GM13976 (cell line): ENCODE measurements at regions not wholly inside any gene's neighbourhood (a gene's known extent, or its start where the extent isn't known, plus 50 kb on each side); places are given as distances from the start of the nearest gene placed in this dataset.

ENCODE experiments used
- DNase-seq: peaks from one replicate; pipeline ENCODE4 v3.0.0; 2012; ENCODE audit warnings: low spot score
- in situ Hi-C: fragments of 300-500 bp; cut with MboI; formaldehyde crosslinking; loops from one replicate; pipeline ENCODE4 v1.12.0; 2022; ENCODE audit warnings: low sequenced_read_pairs, mixed read lengths, inconsistent platforms; ENCODE audit not compliant: unreplicated experiment
- TF ChIP-seq, protein P1 (sequence below): IDR thresholded peaks from 2 replicates; pipeline ENCODE4 v1.5.1; 2012; ENCODE audit warnings: borderline replicate concordance, mild to moderate bottlenecking; ENCODE audit not compliant: insufficient read depth; ENCODE audit errors: extremely low read depth, missing control alignments, control extremely low read depth

DNA sequence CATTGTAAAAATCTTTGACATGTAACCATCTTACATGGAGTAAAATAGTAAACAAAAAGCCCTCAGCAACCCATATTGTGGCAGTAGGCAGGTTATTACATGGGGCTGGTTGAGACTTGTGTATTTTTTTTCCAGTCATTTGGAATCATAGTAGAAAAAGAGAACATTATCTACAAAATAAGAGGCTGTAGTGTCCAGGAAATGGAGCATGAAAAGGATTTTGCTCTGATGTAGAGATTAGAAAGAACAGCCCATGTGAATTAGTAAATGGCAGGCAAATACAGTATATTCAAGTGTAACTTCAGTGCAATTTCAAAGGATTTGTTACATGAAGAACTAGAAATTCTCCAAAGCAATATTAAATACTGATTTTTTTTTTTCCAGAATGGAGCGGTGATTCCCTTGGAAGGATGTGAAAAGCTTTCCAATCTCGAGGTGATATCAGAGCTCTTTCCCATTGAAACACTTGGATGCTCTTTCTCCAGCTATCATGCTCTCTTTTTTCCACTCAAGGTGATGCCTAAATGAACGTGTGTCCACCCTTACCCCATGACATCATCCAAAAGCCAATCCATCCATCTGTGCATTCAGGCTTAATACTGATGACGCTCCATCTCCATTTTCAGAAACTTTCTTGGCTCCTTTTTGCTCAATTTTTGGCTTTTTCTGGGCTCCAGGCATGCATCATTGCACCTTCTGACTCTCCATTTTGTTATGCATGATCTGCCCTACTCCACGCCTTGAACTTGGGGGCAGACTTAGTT, 1034.7 kb downstream of the TYW1 start:
- in situ Hi-C loops, result no loop called here
- TF ChIP-seq, protein P1, sequence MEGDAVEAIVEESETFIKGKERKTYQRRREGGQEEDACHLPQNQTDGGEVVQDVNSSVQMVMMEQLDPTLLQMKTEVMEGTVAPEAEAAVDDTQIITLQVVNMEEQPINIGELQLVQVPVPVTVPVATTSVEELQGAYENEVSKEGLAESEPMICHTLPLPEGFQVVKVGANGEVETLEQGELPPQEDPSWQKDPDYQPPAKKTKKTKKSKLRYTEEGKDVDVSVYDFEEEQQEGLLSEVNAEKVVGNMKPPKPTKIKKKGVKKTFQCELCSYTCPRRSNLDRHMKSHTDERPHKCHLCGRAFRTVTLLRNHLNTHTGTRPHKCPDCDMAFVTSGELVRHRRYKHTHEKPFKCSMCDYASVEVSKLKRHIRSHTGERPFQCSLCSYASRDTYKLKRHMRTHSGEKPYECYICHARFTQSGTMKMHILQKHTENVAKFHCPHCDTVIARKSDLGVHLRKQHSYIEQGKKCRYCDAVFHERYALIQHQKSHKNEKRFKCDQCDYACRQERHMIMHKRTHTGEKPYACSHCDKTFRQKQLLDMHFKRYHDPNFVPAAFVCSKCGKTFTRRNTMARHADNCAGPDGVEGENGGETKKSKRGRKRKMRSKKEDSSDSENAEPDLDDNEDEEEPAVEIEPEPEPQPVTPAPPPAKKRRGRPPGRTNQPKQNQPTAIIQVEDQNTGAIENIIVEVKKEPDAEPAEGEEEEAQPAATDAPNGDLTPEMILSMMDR, result no peak
- no peak for DNase-seq

DNA sequence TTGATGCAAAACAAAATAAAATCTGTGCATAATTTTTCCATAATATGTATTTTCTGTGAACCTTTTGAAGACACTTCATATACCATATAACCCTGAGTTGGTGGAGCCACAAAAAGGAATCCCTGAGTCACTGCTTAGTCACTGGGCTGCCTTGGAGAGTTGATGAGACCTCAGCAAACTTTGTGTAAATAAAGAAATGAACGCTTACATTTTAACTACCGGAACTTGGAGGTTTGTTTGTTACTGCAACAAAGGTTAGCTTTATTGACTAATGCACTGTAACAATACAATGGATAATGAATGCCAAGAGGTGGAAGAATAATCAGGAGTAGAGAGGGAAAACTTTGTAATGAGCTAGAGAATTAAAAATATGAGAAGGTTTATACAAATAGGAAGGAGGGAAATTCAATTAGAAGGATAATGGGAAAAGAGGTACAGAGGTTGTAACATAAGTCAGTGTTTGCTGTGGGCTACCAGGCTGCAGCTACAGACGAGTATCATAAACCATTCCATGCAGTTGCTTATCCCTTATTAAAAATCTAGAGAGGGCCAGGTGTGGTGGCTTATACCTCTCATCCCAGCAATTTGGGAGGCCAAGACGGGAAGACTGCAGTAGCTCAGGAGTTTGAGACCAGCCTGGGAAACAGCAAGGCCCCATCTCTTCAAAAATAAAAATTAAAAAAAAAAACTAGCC, 1042.1 kb downstream of the TYW1 start:
- TF ChIP-seq, protein P1, result no peak
- in situ Hi-C loops, result no loop called here
- DNase-seq, result no peak

DNA sequence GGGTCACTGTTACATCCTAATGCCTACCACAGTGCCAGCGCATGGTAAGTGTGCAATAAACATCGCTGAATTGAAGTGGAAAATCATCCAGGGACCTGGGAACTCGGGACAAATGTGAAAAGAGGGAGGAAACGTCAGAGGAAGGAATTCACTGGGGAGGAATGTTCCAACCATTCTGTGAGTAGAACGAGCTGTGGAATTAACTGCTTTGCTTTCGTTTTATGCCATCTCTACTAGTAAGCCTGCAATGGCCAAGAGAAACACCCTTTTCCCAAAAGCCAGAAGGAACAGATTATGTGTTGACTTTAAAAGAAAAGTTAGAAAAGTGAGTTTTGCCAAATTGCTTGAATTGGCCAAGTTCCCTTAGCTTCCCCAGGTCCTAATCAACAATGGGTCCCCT, 1044.9 kb downstream of the TYW1 start:
- in situ Hi-C loops, result no loop called here
- TF ChIP-seq, protein P1, result no peak
- DNase-seq, result no peak

DNA sequence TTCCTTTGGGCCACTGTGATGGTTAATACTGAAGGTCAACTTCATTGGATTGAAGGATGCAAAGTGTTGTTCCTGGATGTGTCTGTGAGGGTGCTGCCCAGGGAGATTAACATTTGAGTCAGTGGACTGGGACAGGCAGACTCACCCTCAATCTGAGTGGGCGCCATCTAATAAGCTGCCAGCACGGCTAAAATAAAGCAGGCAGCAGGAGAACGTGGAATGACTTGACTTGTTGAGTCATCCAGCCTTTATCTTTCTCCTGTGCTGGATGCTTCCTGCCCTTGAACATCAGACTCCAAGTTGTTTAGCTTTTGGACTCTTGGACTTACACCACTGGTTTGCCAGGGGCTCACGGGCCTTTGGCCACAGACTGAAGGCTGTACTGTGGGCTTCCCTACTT, 1046.9 kb downstream of the TYW1 start:
- no peak for DNase-seq
- in situ Hi-C loops, result no loop called here
- TF ChIP-seq, protein P1, result no peak

DNA sequence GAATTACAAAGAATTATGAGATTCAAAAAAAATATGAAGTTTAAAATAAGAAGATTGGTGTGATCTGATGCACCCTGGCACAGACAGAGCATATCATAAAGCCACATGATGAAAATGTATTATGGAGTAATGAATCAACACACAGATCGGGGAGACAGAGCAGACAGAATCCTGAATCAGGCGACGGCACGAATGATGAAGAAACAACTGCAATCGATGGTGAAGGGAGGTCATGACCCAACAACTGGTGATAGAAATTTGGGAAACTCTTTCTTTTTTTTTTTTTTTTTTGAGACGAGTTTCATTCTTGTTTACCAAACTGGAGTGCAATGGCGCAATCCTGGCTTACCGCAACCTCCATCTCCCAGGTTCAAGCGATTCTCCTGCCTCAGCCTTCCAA, 1054.0 kb downstream of the TYW1 start:
- no peak for DNase-seq
- TF ChIP-seq, protein P1, result no peak
- in situ Hi-C loops, result no loop called here

DNA sequence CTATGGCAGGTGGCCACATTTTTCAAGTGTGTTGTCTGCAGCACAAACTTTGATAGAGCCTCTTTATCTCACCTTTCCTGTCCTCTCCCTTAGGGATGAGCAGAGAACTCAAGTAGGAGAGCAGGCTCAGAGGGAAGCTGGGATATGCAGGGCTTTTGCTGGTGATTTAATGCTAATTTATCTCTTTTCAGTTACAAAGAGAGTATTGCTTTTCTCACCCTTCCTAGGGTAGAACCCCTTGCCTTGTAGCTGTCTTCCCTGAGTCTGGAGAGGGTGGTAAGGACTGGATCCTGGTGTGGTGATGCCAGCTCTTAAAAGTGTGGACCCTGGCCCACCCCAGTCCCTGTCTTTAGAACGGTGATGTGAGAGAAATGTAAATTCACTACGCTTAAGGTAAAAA, 1061.4 kb downstream of the TYW1 start:
- no peak for DNase-seq
- TF ChIP-seq, protein P1, result no peak
- in situ Hi-C loops, result no loop called here

DNA sequence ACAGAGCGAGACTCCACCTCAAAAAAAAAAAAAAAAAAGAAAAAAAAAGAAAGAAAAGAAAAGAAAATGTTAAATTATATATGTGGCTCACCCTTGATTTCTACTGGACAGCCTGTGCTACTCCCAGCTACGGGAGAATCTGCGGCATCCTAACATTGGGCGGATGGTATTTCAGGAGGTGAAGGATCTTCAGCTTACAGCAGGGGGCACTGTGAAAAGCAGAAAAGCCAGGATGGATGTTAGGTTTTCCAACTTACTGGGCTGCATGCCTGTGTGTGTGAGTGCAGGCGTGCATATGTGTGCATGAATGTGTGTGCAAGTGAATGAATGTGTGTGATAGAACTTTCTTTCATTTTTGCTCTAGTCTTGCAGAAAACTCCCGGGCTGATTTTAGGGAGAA, 1066.5 kb downstream of the TYW1 start:
- in situ Hi-C loops, result no loop called here
- DNase-seq, result no peak

More for the DNA sequence above, 1066.5 kb downstream of the TYW1 start:
- TF ChIP-seq, protein P1, result no peak
